Right lobe of liver (tissue), 4 donors: ENCODE measurements at regions not wholly inside any gene's neighbourhood (a gene's known extent, or its start where the extent isn't known, plus 50 kb on each side); places are given as distances from the start of the nearest gene placed in this dataset.

Experiments used
- POLR2A ChIP-seq: fragments of 450-650 bp; IDR thresholded peaks from one replicate; pipeline ENCODE4 v1.6.1; 2017; ENCODE audit warnings: antibody characterized with exemption, mild to moderate bottlenecking
- TF ChIP-seq, protein P1 (sequence below), 4 donors: fragments of 200-600 bp in 3 of 4; fragments of 450-650 bp in 1 of 4; IDR thresholded peaks; one replicate each; pipeline versions ENCODE4 v1.5.1 to v1.8.0; 2016 to 2022; ENCODE audit warnings: antibody characterized with exemption in 4 of 4, mild to moderate bottlenecking in 2 of 4
- donor health status: DM: no; HTN: no; CAD: no.
- donor health status: DM: no; HTN: no; CAD: no.
- donor health status: DM: no; HTN: yes; CAD: no.

DNA sequence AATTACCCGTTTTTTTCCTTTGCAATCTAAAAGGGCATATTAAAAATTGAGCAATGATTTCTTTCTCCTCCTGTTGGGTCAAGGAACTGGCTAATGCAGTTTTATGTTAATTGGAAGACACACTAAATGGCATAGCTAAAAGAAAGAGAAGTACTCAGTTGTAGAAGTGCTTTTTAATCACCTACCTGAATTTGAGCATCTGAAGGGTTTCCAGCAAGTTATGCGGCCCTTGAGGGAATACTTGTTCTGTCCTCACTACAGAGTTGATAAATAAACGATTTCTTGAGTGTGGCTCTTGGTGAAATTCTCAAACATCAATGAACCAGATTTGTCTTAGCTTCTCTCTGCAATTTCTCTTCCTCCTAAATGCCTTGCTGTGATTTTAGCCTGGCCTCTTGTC, 184.1 kb upstream of the RPH3A start:
- TF ChIP-seq, protein P1, sequence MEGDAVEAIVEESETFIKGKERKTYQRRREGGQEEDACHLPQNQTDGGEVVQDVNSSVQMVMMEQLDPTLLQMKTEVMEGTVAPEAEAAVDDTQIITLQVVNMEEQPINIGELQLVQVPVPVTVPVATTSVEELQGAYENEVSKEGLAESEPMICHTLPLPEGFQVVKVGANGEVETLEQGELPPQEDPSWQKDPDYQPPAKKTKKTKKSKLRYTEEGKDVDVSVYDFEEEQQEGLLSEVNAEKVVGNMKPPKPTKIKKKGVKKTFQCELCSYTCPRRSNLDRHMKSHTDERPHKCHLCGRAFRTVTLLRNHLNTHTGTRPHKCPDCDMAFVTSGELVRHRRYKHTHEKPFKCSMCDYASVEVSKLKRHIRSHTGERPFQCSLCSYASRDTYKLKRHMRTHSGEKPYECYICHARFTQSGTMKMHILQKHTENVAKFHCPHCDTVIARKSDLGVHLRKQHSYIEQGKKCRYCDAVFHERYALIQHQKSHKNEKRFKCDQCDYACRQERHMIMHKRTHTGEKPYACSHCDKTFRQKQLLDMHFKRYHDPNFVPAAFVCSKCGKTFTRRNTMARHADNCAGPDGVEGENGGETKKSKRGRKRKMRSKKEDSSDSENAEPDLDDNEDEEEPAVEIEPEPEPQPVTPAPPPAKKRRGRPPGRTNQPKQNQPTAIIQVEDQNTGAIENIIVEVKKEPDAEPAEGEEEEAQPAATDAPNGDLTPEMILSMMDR (IDR thresholded peaks at IDR 0.05), result no peak
- TF ChIP-seq POLR2A, result no peak
